NT2/D1 (cell line): ENCODE measurements at regions not wholly inside any gene's neighbourhood (a gene's known extent, or its start where the extent isn't known, plus 50 kb on each side); places are given as distances from the start of the nearest gene placed in this dataset.

Experiments used
- SUZ12 ChIP-seq: IDR thresholded peaks from 2 replicates; pipeline ENCODE4 v1.6.1; 2011; ENCODE audit not compliant: insufficient read length, insufficient read depth; ENCODE audit errors: extremely low read depth
- ZNF274 ChIP-seq: IDR thresholded peaks from 2 replicates; pipeline ENCODE4 v1.6.1; 2011; ENCODE audit warnings: mild to moderate bottlenecking, low read depth, low read length

DNA sequence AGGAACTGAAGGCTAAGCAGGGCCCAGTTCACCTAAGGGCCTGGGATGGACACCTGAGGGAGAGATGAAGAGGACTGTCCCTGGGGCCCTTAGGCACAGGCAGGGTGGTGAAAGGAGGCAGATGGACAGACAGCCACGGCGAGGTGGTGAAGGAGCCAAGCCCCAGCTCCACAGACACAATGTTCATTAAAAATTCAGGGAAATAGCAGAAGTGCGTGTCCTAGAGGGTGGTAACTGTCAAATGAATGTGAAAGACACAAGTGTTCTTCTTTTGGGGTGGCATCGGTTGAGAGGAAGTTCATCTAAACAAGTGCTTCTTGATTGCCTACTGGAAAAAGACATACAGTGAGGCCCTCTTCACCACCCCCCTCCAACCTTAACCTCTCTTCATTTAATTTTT, 76.2 kb upstream of the SIX2 start:
- TF ChIP-seq ZNF274 (no peak), SUZ12 (no peak)
